Stimulated activated CD4-positive, alpha-beta T cell treated with anti-CD3 and anti-CD28 coated beads, Interleukin-4, amount 100 ng/mL, for 1 hour (primary cell): ENCODE measurements at regions not wholly inside any gene's neighbourhood (a gene's known extent, or its start where the extent isn't known, plus 50 kb on each side); places are given as distances from the start of the nearest gene placed in this dataset.
"Not testable (repeated sequence)": the region's sequence is repeated elsewhere in the genome, so short reads cannot be mapped to it uniquely, and the experiment has no call there.

Experiments used
- DNase-seq: peaks from one replicate; pipeline ENCODE4 v3.0.0-alpha.2; 2020

- no peak for DNase-seq
These were observed 556.2 kb downstream of the RFPL4B start for GRCh38 chr6:112903361-112903760.

- no peak for DNase-seq
These were observed 559.6 kb downstream of the RFPL4B start for GRCh38 chr6:112906726-112907125.

DNA sequence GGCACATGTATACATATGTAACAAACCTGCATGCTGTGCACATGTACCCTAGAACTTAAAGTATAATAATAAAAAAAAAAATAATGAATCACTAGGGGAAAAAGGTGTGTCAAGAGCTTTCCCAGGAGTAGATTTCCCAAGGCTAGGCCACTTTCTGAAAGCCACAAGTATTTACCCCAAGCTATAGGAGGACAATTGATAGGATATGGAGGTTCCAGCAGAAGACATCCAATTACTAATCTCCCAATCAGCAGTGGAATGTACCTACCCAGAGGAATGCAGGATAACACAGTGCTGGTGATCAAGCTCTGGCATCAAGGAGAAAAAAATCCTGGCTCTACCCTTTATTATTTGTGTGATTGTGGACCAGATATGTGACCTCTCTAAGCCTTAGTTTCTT is 562.7 kb downstream of the RFPL4B start:
- no peak for DNase-seq

GRCh38 chr6:112910256-112910655 is 563.1 kb downstream of the RFPL4B start:
- no peak for DNase-seq

- no peak for DNase-seq
These were observed 564.8 kb downstream of the RFPL4B start for GRCh38 chr6:112911959-112912358.

GRCh38 chr6:112912416-112913101 is 565.4 kb downstream of the RFPL4B start:
- no peak for DNase-seq

- DNase-seq, result not testable (repeated sequence)
These were observed 572.6 kb downstream of the RFPL4B start for GRCh38 chr6:112919744-112920143.

DNA sequence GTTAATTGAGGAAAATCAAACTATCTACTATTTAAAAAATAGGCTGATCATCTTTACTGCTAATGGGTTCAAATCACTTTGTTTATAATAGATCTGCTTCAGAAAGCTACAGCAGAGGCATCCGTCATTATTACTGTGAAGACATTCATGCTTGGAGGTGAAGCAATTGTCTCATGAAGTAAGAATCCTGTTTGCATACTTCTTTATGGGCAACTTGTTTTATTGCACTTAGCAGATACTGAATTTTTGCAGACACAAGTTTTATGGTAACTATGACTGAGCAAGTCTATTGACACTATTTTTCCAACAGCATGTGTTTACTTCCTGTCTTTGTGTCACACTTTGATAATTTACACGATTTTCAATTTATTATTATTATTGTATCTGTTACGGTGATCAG is 573.9 kb downstream of the RFPL4B start:
- no peak for DNase-seq

DNA sequence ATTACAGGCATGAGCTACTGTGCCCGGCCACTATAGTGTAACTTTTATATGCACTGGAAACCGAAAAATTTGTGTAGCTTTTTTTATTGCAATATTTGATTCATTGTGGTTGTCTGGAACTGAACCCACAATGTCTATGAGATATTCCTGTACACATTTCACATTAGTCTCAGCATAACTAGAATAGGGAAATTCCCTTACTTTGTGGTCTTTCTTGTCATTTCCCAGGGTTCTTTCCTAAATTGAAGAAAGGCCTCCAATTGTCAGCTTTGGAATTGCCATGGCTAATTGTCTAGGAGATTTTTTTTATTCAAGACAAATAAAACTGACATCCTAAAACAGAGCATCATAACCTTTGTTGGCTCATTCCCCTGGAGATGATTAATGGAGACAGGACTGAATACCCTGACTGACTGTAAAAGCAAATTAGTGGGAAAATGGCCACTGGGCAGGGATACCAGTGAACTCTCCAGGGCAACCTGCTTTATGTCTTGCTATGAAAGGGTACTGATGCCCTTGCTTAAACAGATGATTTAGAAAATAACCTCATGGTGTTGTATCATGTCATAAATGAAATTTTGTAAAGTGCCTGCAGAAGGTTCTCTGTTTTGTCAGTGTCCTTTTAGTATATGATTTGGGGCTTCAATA is 576.9 kb downstream of the RFPL4B start:
- DNase-seq, result no peak

DNA sequence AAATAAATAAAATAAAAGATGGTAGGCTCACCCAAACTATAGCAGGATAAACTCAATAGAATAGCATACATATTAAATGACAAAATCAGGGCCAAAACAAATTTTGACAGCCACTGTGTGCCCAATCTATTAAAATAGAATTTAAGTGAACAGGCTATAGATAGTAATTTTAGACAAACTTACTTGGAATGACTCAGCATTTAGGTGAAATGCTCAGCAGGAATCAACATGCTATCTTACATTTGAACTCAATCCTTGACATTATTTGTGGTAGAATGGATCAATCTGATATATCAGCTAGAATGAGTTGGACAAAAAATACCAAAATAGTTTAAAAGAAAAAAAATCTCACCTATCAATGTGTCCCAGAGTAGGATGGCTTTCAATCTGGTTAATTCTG is 578.6 kb downstream of the RFPL4B start:
- DNase-seq, result no peak

DNA sequence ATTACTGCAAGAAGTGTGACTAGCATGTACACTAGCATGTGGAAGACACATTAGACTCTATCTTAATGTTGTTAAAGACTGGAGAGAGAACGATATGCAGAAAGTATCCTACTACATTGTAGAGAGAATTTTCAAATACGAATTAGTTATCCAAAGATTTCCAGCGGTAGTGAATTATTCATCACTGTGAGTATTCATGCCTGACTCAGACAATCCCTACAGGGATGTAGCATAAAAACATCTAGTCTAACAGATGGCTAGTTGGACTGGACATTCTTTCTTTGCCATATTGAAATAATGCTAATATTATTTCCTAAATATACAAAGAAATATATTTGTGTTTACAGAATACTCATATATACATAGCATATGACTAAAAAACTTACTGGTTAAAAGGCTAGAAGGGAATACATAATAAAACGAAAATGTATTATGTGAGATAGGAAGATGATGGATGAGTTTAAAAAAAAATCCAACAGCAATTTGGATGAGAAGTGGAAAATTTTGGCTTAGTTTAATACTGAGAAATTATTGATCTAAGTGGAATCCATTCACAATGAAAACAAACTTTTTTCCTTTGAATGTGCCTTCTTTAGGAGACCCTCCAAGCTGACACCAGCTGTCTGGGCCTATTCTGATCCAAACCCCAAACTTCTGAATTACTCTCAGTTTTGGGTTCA is 580.7 kb downstream of the RFPL4B start:
- DNase-seq, result no peak

GRCh38 chr6:112929641-112930040 is 582.5 kb downstream of the RFPL4B start:
- DNase-seq, result no peak

DNA sequence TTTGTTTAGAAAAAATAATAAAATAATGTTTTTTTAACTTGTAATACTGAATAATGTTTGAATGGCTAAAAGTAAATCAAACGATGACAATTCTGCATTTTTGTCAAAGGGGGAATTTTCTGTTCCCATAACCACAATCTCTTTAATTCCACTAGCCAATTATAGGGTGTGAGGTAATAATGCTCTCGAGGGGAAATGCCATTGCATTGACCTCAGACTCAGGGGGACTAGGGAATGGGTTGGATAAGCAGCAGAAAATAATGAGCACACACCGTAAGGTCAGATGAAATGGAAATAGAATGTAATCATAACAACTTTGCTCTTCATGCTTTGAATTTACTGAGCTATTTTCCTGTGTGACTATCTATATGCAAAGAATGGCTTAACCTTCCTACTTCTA is 584.7 kb downstream of the RFPL4B start:
- DNase-seq, result no peak

DNA sequence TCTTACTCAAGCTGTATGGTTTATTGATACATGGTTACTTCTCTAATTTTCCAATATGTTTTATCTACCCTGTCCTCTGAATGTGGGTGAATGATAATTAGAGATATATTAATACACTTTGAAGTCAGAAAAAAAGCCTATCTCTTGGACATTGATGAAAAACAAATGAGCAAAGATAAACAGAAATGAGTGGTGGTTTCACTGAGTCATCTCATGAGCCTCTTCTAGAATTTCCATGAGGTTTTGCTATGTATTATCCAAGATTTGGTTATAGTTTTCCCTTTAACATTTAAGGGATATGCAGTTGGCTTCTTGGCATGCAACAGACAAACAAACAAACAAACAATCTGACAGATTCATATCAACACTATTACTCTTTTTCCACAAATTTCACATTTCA is 586.8 kb downstream of the RFPL4B start:
- DNase-seq, result no peak

GRCh38 chr6:112934433-112935327 is 587.5 kb downstream of the RFPL4B start:
- no peak for DNase-seq

GRCh38 chr6:112935402-112936078 is 588.4 kb downstream of the RFPL4B start:
- no peak for DNase-seq

DNA sequence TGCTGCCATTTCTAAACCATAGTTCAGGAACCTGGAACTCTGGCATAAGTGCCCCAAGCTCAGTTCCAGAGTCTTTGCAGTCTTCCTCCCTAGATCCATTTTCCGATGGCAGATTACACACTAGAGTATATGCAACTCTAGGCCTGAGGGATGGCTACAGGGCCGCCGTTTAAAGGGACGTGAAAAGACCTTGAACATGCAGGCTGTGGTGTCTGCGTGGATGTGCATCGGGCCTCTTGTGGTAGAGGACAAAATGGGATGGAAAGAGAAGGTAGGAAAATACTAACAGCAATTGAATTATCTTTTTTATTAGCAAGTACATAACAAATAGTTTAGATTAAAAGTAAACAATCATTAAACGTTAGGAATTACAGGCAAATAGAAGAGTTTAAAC is 588.9 kb downstream of the RFPL4B start:
- DNase-seq, result no peak

DNA sequence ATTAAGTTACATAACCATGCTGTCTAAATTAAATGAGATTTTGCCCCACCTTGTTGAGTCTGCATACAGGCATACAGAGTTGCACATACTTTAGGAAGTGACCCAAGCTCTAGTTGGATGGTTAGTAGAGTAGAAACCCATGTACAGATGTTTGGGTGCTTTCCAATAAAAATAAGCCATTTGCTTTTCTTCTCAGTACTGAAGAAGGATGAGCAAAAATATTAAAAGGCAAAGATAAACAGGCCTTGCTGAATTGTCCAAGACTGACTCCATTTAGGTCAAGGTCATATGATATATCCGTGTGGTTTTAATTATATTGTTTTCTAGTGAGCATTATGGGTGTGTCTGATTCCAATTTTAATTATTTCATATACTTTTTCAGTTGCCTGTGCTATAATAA is 589.4 kb downstream of the RFPL4B start:
- DNase-seq, result no peak

- not testable (repeated sequence) for DNase-seq
These were observed 590.6 kb downstream of the RFPL4B start for GRCh38 chr6:112937690-112938089.

DNA sequence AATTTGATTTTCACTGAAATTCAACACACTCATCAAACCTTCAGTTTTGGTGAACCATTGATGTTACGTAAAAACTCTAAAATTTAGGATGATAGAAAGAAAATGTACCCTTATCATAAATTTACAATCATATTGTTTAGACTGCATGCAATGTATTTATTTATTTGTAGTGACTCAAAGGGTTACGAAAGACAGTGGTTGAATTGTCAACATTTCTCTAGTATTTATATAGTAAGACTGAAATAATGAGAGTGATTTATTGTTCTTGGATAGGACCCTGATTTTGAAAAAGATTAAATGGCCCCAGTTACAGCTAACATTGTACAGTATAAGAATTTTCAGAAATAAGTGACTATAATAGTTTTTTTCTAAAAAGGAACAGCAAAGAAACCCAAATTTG is 591.5 kb downstream of the RFPL4B start:
- DNase-seq, result no peak

DNA sequence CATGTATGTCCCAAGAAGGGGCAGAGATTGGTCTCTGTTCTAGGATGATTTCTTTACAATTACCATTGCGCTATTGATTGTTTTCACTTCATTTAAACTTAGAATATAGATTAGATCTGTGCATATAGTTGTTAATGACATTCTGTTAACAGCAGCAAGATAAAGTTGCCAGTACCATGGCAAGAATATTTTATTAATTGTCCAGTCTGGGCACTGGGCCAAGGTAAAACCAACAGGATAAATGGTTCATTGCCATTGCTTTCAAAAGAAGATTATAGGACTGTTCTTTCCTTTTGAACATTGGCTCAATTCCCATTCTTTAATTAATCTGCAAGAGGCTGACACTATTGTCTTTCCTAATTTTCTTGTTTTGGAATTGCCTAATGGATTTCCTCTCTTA is 592.4 kb downstream of the RFPL4B start:
- no peak for DNase-seq

- no peak for DNase-seq
These were observed 594.5 kb downstream of the RFPL4B start for GRCh38 chr6:112941613-112942012.

DNA sequence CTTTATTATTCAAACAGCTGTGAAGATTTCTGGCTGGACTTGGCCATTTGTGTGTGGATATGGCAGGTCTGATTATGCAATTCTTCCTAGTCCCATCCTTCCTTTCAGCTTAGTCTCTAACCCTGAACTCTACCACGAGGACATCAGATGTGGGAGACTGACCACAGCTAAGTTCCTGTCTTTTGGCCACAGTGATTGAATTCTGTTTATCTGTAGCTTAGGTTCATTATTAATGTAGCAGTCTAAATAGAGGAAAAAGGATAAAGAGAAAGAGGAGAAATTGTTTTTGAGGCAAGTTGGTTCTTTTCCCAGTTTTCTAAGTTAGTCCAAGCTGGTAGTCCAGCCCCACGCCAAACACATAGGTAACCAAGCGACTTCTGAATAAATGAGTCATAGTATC is 598.9 kb downstream of the RFPL4B start:
- DNase-seq, result no peak
